ENCODE measurements at regions not wholly inside any gene's neighbourhood (a gene's known extent, or its start where the extent isn't known, plus 50 kb on each side); places are given as distances from the start of the nearest gene placed in this dataset.

DNA sequence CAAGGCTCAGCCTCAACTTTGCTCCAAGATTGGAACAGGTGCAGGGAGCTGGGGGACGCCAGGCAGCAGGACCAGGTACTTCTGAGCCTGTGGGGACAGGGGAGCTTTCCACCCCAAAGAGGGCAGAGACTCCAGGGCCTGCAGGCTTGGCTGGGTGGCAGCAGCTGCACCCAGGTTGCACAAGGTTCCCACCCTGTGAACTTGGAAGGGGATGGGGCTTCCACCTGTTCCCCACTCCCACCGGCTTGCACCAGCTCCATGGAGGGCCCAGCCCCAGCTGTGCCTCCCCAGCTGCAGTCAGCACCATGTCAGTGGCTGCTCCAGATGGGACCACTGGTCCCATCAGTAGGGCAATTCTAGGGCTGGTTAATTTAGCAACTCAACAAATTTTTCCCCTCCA is 114.0 kb upstream of the CDKN3 start:
- TF ChIP-seq EZH2 (IDR thresholded peaks at IDR 0.05; ENCODE audit: insufficient read depth, poor library complexity, severe bottlenecking) = no peak
- no peak for TF ChIP-seq EZH2phosphoT487 (IDR thresholded peaks at IDR 0.05; ENCODE audit: insufficient read depth, low read depth)

Measured in GM23248 (cell line).